GM12874 (cell line): ENCODE measurements at regions not wholly inside any gene's neighbourhood (a gene's known extent, or its start where the extent isn't known, plus 50 kb on each side); places are given as distances from the start of the nearest gene placed in this dataset.

Experiments
- TF ChIP-seq, protein P1 (sequence below): IDR thresholded peaks from 2 replicates; pipeline ENCODE4 v1.5.1; 2011; ENCODE audit warnings: low read depth, mild to moderate bottlenecking, control low read depth, low read length, moderate library complexity; ENCODE audit not compliant: insufficient read depth

DNA sequence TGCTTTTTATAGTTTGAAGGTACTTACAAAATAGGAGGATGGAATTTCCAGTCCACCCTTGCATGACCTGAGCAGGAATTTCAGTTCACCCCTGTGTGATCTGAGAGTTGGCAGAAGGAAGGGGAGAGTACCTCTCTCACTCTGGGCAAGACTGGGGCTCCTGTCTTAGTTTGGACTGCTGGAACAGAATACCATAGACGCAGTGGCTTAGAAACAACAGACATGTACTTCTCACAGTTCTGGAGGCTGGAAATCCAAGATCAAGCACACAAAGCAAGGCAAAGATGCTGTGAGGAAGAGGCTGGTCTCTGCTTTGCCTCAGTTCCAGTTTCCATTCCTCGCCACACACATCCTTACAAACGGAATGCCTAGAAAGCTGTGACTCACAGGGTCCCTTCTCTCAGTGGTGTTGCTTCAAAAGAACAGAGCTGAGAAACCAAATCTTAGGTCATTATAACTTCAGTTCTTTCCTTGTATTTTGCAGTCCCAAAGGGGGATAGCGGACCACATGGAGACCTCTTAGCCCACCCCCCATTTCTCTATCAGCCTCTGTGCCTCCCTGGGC is 108.8 kb upstream of the HAAO start:
- TF ChIP-seq, protein P1, sequence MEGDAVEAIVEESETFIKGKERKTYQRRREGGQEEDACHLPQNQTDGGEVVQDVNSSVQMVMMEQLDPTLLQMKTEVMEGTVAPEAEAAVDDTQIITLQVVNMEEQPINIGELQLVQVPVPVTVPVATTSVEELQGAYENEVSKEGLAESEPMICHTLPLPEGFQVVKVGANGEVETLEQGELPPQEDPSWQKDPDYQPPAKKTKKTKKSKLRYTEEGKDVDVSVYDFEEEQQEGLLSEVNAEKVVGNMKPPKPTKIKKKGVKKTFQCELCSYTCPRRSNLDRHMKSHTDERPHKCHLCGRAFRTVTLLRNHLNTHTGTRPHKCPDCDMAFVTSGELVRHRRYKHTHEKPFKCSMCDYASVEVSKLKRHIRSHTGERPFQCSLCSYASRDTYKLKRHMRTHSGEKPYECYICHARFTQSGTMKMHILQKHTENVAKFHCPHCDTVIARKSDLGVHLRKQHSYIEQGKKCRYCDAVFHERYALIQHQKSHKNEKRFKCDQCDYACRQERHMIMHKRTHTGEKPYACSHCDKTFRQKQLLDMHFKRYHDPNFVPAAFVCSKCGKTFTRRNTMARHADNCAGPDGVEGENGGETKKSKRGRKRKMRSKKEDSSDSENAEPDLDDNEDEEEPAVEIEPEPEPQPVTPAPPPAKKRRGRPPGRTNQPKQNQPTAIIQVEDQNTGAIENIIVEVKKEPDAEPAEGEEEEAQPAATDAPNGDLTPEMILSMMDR: no peak

DNA sequence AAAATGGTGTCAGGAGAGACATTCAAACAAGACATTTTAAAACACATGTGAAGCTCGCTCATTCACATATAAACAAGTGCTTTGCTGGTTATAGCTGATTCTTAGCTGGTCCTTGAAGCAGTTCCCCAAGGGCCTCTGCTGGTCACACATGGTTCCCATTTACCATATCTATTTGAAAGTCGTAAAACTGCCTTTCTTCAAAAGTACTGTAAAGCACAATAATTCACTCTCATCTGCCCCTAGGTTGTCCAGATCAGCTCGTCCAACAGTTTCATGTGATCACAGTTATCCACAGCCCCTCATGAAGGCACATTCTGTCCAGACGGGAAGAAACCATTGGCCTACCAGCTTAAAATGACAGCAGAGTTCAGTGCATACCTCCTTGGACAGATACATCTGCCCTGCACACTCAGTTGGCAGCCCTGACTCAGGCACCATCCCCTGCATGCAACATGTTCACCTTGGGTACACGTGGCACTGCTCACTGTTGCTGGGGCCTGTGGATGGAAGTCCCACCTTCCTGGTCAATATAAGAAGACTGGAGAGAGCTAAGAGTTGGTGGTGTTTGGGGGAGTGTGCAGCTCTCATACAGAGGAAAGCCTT is 108.0 kb upstream of the HAAO start:
- TF ChIP-seq, protein P1: no peak

DNA sequence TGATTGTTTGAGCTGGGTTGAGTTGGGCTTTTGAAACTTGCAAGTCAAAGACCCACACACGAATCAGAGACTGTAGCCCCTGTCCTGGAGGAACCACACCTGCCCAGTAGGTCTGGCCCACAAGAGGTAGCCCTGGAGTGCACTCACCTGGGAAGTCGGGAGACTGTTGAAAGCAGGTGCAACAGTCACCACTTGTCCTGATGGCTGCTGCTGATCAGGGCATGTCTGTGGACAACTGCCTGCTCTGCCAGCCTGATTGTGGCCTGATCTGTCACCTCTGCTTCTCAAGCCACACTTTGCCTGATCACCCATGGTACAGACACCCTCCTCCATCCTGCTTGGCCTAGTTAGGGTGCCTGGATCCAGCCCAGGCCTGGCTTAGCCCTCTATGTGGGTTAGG is 105.0 kb upstream of the HAAO start:
- TF ChIP-seq, protein P1: no peak

DNA sequence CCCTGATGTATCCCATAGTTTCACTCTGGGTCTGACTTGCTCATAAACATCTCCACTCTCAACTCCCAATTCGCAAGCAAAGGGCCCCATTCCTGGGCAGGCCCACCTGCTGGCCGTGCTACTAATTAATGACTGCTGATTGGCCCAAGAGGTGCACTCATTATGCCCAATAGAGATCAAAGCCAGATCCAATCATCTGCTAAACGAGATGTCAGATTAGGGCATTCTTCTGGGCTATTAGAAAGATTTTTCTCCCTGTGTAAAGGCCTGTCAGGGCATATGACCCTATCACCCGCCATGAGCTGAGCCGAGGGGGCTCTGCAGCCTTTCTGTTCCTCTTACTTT is 103.4 kb upstream of the HAAO start:
- TF ChIP-seq, protein P1: no peak

DNA sequence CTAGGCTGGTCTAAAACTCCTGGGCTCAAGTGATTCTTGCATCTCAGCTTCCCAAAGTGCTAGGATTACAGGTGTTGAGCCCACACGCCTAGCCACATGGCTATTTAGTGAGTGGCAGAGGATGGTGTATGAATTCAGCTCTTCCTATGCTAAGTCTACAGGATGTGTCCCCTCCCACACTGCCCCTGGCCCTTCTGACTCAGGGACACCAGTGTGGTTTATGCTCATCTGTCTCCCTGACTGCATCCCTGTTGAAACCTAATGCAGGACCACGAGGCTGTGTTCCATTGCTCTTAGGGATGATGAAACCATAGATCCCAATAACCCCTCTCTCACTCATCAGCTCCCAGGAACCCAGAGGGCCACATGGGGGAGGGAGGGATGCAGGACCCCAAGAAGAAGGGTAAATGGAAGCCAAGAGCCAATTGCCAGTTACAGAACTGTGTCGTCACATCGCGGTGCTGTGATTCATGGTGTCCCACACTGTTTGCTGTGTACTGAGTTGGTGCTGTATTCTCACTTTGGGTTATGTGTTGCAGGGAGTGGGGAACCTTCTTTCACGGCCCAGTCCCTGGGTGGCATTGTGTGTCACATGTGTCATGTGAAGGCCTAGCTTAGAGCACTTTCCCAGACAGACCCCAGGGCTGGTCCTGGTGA is 102.9 kb upstream of the HAAO start:
- TF ChIP-seq, protein P1: no peak

DNA sequence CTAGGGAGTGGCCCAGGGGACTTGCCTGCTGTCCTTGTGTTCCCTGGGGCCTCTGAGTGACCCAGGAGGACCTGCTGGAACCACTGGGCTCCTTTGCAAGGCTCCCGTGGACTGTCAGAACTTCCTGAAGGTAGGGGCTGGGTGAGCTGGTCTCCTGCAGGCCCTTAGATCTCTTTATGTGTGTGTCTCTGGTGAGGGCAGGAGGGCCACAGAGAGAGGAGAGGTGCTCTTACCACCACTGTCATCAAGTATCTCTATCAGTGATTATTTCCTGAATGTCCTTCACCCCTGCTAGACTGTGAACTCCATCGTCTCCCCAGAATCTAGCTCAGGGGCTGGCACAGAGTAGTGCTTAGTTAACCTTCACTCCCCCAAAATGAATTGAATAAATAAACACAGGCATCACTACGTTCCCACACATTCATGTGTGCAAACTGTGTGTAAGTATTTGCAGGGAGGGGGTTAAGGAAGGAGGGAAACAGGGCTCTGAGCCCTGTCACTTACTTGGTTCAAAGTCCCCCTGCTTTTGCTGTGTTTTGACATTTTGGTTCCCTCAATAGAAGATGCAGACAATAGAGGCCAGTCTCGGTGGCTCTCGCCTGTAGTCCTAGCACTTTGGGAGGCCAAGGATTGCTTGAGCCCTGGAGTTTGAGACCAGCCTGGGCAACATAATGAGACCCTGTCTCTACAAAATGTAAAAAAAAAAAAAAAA is 100.8 kb upstream of the HAAO start:
- TF ChIP-seq, protein P1: no peak

DNA sequence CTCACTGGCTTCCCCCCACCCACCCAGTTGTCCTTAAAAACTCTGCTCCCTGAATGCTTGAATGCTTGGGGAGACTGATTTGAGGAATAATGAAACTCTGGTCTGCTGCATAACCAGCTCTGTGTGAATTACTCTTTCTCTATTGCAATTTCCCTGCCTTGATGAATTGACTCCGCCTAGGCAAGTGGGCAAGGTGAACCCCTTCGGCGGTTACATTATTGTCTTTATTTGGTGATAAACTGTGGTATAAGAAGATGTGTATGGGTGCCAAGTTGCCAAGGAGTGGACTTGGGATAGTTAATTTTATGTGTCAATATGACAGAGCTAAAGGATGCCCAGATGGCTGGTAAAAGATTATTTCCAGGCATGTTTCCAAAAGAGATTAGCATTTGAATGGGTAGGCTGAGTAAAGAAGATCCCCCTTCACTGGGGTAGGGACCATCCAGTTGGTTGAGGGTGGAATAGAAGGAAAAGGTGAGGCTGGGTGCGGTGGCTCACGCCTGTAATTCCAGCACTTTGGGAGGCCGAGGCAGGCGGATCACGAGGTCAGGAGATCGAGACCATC is 98.5 kb upstream of the HAAO start:
- TF ChIP-seq, protein P1: no peak
